ENCODE measurements at regions not wholly inside any gene's neighbourhood (a gene's known extent, or its start where the extent isn't known, plus 50 kb on each side); places are given as distances from the start of the nearest gene placed in this dataset.
A peak's percentile ranks its signal among the peaks of the same experiment; 100 is the strongest.
"Not testable (repeated sequence)": the region's sequence is repeated elsewhere in the genome, so short reads cannot be mapped to it uniquely, and the experiment has no call there.

GRCh38 chr4:116180157-116180601 lies 905.2 kb downstream of the TRAM1L1 start:
- FAIRE-seq, result peak; percentile 48
- no peak for DNase-seq (ENCODE audit: insufficient read length)
- TF ChIP-seq TAF1 (IDR thresholded peaks at IDR 0.05; ENCODE audit: borderline replicate concordance, low read depth, low read length) (no peak), POLR2A (IDR thresholded peaks at IDR 0.05; ENCODE audit: low read depth, low read length) (no peak), POLR2AphosphoS5 (IDR thresholded peaks at IDR 0.05; ENCODE audit: low read depth, low read length) (no peak)

GRCh38 chr4:116151371-116151770 lies 934.0 kb downstream of the TRAM1L1 start:
- not testable (repeated sequence) for DNase-seq (ENCODE audit: insufficient read length); FAIRE-seq

GRCh38 chr4:116150152-116150551 lies 935.2 kb downstream of the TRAM1L1 start:
- DNase-seq (ENCODE audit: insufficient read length) (no peak), FAIRE-seq (no peak)
- TF ChIP-seq POLR2AphosphoS5 (IDR thresholded peaks at IDR 0.05; ENCODE audit: low read depth, low read length) (no peak), TAF1 (IDR thresholded peaks at IDR 0.05; ENCODE audit: borderline replicate concordance, low read depth, low read length) (no peak), POLR2A (IDR thresholded peaks at IDR 0.05; ENCODE audit: low read depth, low read length) (no peak)

- no peak for FAIRE-seq
- TF ChIP-seq TAF1 (IDR thresholded peaks at IDR 0.05; ENCODE audit: borderline replicate concordance, low read depth, low read length) (no peak), POLR2A (IDR thresholded peaks at IDR 0.05; ENCODE audit: low read depth, low read length) (no peak), POLR2AphosphoS5 (IDR thresholded peaks at IDR 0.05; ENCODE audit: low read depth, low read length) (no peak)
- no peak for DNase-seq (ENCODE audit: insufficient read length)
Measured at GRCh38 chr4:116143198-116143597, 942.2 kb downstream of the TRAM1L1 start.

- FAIRE-seq (no peak), DNase-seq (ENCODE audit: insufficient read length) (no peak)
- TF ChIP-seq POLR2A (IDR thresholded peaks at IDR 0.05; ENCODE audit: low read depth, low read length), result no peak
- TF ChIP-seq POLR2AphosphoS5 (IDR thresholded peaks at IDR 0.05; ENCODE audit: low read depth, low read length), result no peak
- no peak for TF ChIP-seq TAF1 (IDR thresholded peaks at IDR 0.05; ENCODE audit: borderline replicate concordance, low read depth, low read length)
Measured at GRCh38 chr4:116132946-116133345, 952.4 kb downstream of the TRAM1L1 start.

GRCh38 chr4:116126794-116127193 lies 958.6 kb downstream of the TRAM1L1 start:
- TF ChIP-seq TAF1 (IDR thresholded peaks at IDR 0.05; ENCODE audit: borderline replicate concordance, low read depth, low read length) (no peak), POLR2AphosphoS5 (IDR thresholded peaks at IDR 0.05; ENCODE audit: low read depth, low read length) (no peak), POLR2A (IDR thresholded peaks at IDR 0.05; ENCODE audit: low read depth, low read length) (no peak)
- no peak for DNase-seq (ENCODE audit: insufficient read length)
- no peak for FAIRE-seq

GRCh38 chr4:116122124-116122523 lies 963.3 kb downstream of the TRAM1L1 start:
- DNase-seq (ENCODE audit: insufficient read length) (no peak), FAIRE-seq (no peak)
- TF ChIP-seq POLR2AphosphoS5 (IDR thresholded peaks at IDR 0.05; ENCODE audit: low read depth, low read length), result no peak
- no peak for TF ChIP-seq POLR2A (IDR thresholded peaks at IDR 0.05; ENCODE audit: low read depth, low read length)
- no peak for TF ChIP-seq TAF1 (IDR thresholded peaks at IDR 0.05; ENCODE audit: borderline replicate concordance, low read depth, low read length)

GRCh38 chr4:116118221-116118620 lies 967.2 kb downstream of the TRAM1L1 start:
- TF ChIP-seq TAF1 (IDR thresholded peaks at IDR 0.05; ENCODE audit: borderline replicate concordance, low read depth, low read length), result no peak
- no peak for TF ChIP-seq POLR2AphosphoS5 (IDR thresholded peaks at IDR 0.05; ENCODE audit: low read depth, low read length)
- TF ChIP-seq POLR2A (IDR thresholded peaks at IDR 0.05; ENCODE audit: low read depth, low read length), result no peak
- FAIRE-seq, result no peak
- DNase-seq (ENCODE audit: insufficient read length), result no peak

GRCh38 chr4:116112861-116113260 lies 972.5 kb downstream of the TRAM1L1 start:
- DNase-seq (ENCODE audit: insufficient read length); FAIRE-seq: not testable (repeated sequence)

- no peak for DNase-seq (ENCODE audit: insufficient read length)
- no peak for TF ChIP-seq POLR2A (IDR thresholded peaks at IDR 0.05; ENCODE audit: low read depth, low read length)
- TF ChIP-seq POLR2AphosphoS5 (IDR thresholded peaks at IDR 0.05; ENCODE audit: low read depth, low read length), result no peak
- FAIRE-seq, result no peak
Measured at GRCh38 chr4:116110713-116111112, 974.7 kb downstream of the TRAM1L1 start.

GRCh38 chr4:116108606-116109005 lies 976.8 kb downstream of the TRAM1L1 start:
- no peak for TF ChIP-seq POLR2A (IDR thresholded peaks at IDR 0.05; ENCODE audit: low read depth, low read length)
- TF ChIP-seq POLR2AphosphoS5 (IDR thresholded peaks at IDR 0.05; ENCODE audit: low read depth, low read length), result no peak
- no peak for TF ChIP-seq TAF1 (IDR thresholded peaks at IDR 0.05; ENCODE audit: borderline replicate concordance, low read depth, low read length)
- FAIRE-seq, result no peak
- DNase-seq (ENCODE audit: insufficient read length), result no peak

GRCh38 chr4:116101321-116101720 lies 984.1 kb downstream of the TRAM1L1 start:
- no peak for TF ChIP-seq POLR2AphosphoS5 (IDR thresholded peaks at IDR 0.05; ENCODE audit: low read depth, low read length)
- no peak for TF ChIP-seq POLR2A (IDR thresholded peaks at IDR 0.05; ENCODE audit: low read depth, low read length)
- no peak for TF ChIP-seq TAF1 (IDR thresholded peaks at IDR 0.05; ENCODE audit: borderline replicate concordance, low read depth, low read length)
- DNase-seq (ENCODE audit: insufficient read length) (no peak), FAIRE-seq (no peak)

- DNase-seq (ENCODE audit: insufficient read length) (no peak), FAIRE-seq (no peak)
- TF ChIP-seq POLR2AphosphoS5 (IDR thresholded peaks at IDR 0.05; ENCODE audit: low read depth, low read length) (no peak), TAF1 (IDR thresholded peaks at IDR 0.05; ENCODE audit: borderline replicate concordance, low read depth, low read length) (no peak), POLR2A (IDR thresholded peaks at IDR 0.05; ENCODE audit: low read depth, low read length) (no peak)
Measured at GRCh38 chr4:116099596-116099995, 985.8 kb downstream of the TRAM1L1 start.

- not testable (repeated sequence) for DNase-seq (ENCODE audit: insufficient read length); FAIRE-seq
Measured at GRCh38 chr4:116097353-116097752, 983.9 kb upstream of the NDST4 start.
